ENCODE measurements at regions not wholly inside any gene's neighbourhood (a gene's known extent, or its start where the extent isn't known, plus 50 kb on each side); places are given as distances from the start of the nearest gene placed in this dataset.

- H3K4me3 ChIP-seq (ENCODE audit: low read depth, low read length), result no peak overlapping the region
- TF ChIP-seq CTCF (IDR thresholded peaks at IDR 0.05; ENCODE audit: control insufficient read depth, extremely low read depth, insufficient read depth), result no peak
- no peak for DNase-seq (ENCODE audit: low read depth)
Measured at GRCh38 chr11:69231466-69232018, 62.4 kb upstream of the MYEOV start.

GRCh38 chr11:69232821-69233743, 60.9 kb upstream of the MYEOV start:
- TF ChIP-seq CTCF (IDR thresholded peaks at IDR 0.05; ENCODE audit: control insufficient read depth, extremely low read depth, insufficient read depth), result no peak
- no peak for DNase-seq (ENCODE audit: low read depth)
- H3K4me3 ChIP-seq (ENCODE audit: low read depth, low read length), result no peak overlapping the region

DNA sequence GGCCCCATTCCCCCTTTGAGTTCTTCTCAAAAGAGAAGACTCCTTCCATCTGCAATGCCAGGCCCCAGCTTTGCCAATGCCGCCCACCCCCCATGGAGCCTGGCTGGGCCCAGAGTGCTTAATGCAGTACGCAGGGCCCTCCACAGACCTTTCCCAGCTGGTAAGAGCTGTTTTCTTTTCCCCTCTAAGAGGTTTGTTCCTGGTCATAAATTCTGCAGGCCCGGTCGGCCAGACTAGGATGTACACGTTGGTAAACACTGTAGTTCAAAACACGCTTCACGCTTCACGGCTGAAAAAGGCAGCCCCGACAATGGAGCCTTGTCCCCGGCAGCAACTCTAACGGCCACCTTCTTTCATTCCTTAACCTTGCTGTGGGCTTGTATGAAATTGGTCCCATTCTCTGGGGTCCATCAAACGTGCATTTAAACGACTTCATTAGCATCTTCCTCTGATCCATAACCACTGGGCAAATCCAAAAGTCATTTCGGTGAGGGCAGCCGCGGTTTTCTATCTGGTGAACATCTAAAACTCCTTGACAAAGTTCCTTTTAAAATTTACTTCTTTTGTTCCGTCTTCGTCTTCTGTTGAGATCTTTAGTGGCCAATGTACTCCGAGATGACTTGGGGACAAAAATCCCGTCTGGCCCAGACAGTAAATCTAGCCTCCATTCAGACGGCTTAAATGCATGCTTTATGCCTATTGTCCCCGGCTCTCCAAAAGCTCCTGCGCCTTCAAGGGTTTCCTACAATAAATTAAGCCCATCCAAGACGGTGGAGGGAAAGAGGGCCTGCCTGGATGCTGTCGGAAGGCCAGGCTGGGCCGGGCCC, 60.0 kb upstream of the MYEOV start:
- no peak for DNase-seq (ENCODE audit: low read depth)
- TF ChIP-seq CTCF (IDR thresholded peaks at IDR 0.05; ENCODE audit: control insufficient read depth, extremely low read depth, insufficient read depth), result no peak

GRCh38 chr11:69234740-69235710, 58.9 kb upstream of the MYEOV start:
- TF ChIP-seq CTCF (IDR thresholded peaks at IDR 0.05; ENCODE audit: control insufficient read depth, extremely low read depth, insufficient read depth), result no peak
- no peak overlapping the region for H3K4me3 ChIP-seq (ENCODE audit: low read depth, low read length)
- DNase-seq (ENCODE audit: low read depth), result no peak

More for the DNA sequence above, 60.0 kb upstream of the MYEOV start:
- H3K4me3 ChIP-seq (ENCODE audit: low read depth, low read length), result no peak overlapping the region

DNA sequence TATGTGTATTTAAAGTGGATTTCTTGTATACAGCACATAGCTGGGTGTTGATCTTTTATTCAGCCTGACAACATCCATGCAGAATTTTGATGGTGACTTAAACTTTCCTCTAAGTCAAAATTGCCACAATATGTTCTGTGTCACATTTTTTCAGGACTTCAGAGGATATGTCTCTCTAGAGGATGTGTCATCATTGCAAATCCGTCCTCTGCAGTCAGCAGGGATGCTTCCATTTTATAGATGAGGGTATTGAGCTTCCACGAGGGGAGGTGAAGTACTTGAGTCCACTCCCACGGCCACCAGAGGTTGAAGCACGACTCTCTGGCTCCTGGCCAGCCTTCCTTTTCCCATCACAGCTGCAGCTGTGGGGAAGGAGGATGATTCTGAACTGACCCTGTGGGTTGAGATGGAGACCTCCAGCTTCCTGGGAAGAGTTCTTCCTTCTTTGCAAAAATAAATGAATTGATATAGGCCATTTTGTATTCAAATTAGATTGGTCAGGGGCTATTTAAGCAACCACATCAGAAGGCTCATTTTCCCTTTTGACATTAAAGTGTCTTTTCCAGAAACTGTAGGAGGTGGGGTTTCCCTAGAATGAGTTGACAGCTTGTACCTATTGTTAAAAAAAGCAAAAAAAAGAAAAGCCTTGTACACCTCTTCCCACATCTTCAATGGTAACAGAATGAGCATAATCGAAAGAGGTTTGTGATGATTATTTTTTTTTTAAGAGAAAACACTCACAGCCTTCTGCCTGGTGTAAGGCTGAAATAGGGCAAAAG, 55.2 kb upstream of the MYEOV start:
- TF ChIP-seq CTCF (IDR thresholded peaks at IDR 0.05; ENCODE audit: control insufficient read depth, extremely low read depth, insufficient read depth), result no peak
- H3K4me3 ChIP-seq (ENCODE audit: low read depth, low read length), result no peak overlapping the region

More for the DNA sequence above, 55.2 kb upstream of the MYEOV start:
- DNase-seq (ENCODE audit: low read depth), result no peak
